Activated CD8-positive, alpha-beta memory T cell treated with anti-CD3 and anti-CD28 coated beads for 36 hours (primary cell): ENCODE measurements at regions not wholly inside any gene's neighbourhood (a gene's known extent, or its start where the extent isn't known, plus 50 kb on each side); places are given as distances from the start of the nearest gene placed in this dataset.

ENCODE experiments used
- CTCF ChIA-PET: fragments of 350-600 bp; sonication (Branson Sonifier 250); formaldehyde crosslinking; loops from one replicate; lab custom pipeline; 2021; ENCODE audit warnings: antibody characterized with exemption; lab: Charles Lee
- POLR2A ChIA-PET: fragments of 350-600 bp; sonication (Branson Sonifier 250); formaldehyde crosslinking; loops from one replicate; lab custom pipeline; 2021; ENCODE audit warnings: antibody characterized with exemption; lab: Charles Lee

GRCh38 chr3:176526225-176526624, 671.1 kb downstream of the TBL1XR1 start:
- CTCF ChIA-PET: no interaction called here
- POLR2A ChIA-PET: no interaction called here

- POLR2A ChIA-PET: no interaction called here
- CTCF ChIA-PET: no interaction called here
Measured at GRCh38 chr3:176523114-176523513, 674.2 kb downstream of the TBL1XR1 start.

- CTCF ChIA-PET: no interaction called here
- POLR2A ChIA-PET: no interaction called here
Measured at GRCh38 chr3:176522436-176522835, 674.8 kb downstream of the TBL1XR1 start.

GRCh38 chr3:176521531-176522175, 675.6 kb downstream of the TBL1XR1 start:
- ChIA-PET CTCF (no interaction called here), POLR2A (no interaction called here)

- POLR2A ChIA-PET: no interaction called here
- CTCF ChIA-PET: no interaction called here
Measured at GRCh38 chr3:176514297-176514696, 683.0 kb downstream of the TBL1XR1 start.

GRCh38 chr3:176513604-176514003, 683.7 kb downstream of the TBL1XR1 start:
- POLR2A ChIA-PET: no interaction called here
- CTCF ChIA-PET: no interaction called here

- POLR2A ChIA-PET: no interaction called here
- CTCF ChIA-PET: no interaction called here
Measured at GRCh38 chr3:176512037-176512436, 685.2 kb downstream of the TBL1XR1 start.

- ChIA-PET CTCF (no interaction called here), POLR2A (no interaction called here)
Measured at GRCh38 chr3:176510097-176510496, 687.2 kb downstream of the TBL1XR1 start.

GRCh38 chr3:176505878-176506621, 691.2 kb downstream of the TBL1XR1 start:
- ChIA-PET CTCF (no interaction called here), POLR2A (no interaction called here)

- ChIA-PET CTCF (no interaction called here), POLR2A (no interaction called here)
Measured at GRCh38 chr3:176491084-176491483, 706.2 kb downstream of the TBL1XR1 start.

GRCh38 chr3:176490357-176490756, 706.9 kb downstream of the TBL1XR1 start:
- ChIA-PET POLR2A (no interaction called here), CTCF (no interaction called here)

- ChIA-PET CTCF (no interaction called here), POLR2A (no interaction called here)
Measured at GRCh38 chr3:176479248-176479647, 718.0 kb downstream of the TBL1XR1 start.

- ChIA-PET POLR2A (no interaction called here), CTCF (no interaction called here)
Measured at GRCh38 chr3:176469694-176470205, 727.5 kb downstream of the TBL1XR1 start.

GRCh38 chr3:176463610-176464009, 733.7 kb downstream of the TBL1XR1 start:
- CTCF ChIA-PET: no interaction called here
- POLR2A ChIA-PET: no interaction called here

GRCh38 chr3:176447369-176447768, 749.9 kb downstream of the TBL1XR1 start:
- POLR2A ChIA-PET: no interaction called here
- CTCF ChIA-PET: no interaction called here

- ChIA-PET CTCF (no interaction called here), POLR2A (no interaction called here)
Measured at GRCh38 chr3:176442326-176442725, 755.0 kb downstream of the TBL1XR1 start.

GRCh38 chr3:176439729-176440128, 757.6 kb downstream of the TBL1XR1 start:
- ChIA-PET CTCF (no interaction called here), POLR2A (no interaction called here)

- ChIA-PET POLR2A (no interaction called here), CTCF (no interaction called here)
Measured at GRCh38 chr3:176431991-176432390, 765.3 kb downstream of the TBL1XR1 start.

- POLR2A ChIA-PET: no interaction called here
- CTCF ChIA-PET: no interaction called here
Measured at GRCh38 chr3:176431038-176431418, 766.3 kb downstream of the TBL1XR1 start.

- CTCF ChIA-PET: no interaction called here
- POLR2A ChIA-PET: no interaction called here
Measured at GRCh38 chr3:176430244-176431037, 766.8 kb downstream of the TBL1XR1 start.
